ENCODE measurements at regions not wholly inside any gene's neighbourhood (a gene's known extent, or its start where the extent isn't known, plus 50 kb on each side); places are given as distances from the start of the nearest gene placed in this dataset.

GRCh38 chr18:76679945-76680344 is 142.4 kb upstream of the ZNF236 start:
- Histone ChIP-seq H3K9me3 (no peaks in the 10 kb centered on the region), H3K27ac (no peak overlapping the region), H3K27me3 (no peaks in the 10 kb centered on the region), H3K4me3 (ENCODE audit: low read depth in 1 of 2, low read length in 1 of 2) (no peak overlapping the region), H3K4me1 (ENCODE audit: control insufficient read depth in 1 of 2, insufficient read depth in 1 of 2, low read depth in 1 of 2, low read length in 1 of 2) (no peaks in the 10 kb centered on the region), H3K36me3 (no peaks in the 10 kb centered on the region)
- no peak for TF ChIP-seq CTCF (IDR thresholded peaks at IDR 0.05)

GRCh38 chr18:76679259-76679658 is 143.1 kb upstream of the ZNF236 start:
- TF ChIP-seq CTCF (IDR thresholded peaks at IDR 0.05), result no peak
- Histone ChIP-seq H3K27ac (no peak overlapping the region), H3K36me3 (no peaks in the 10 kb centered on the region), H3K4me1 (ENCODE audit: control insufficient read depth in 1 of 2, insufficient read depth in 1 of 2, low read depth in 1 of 2, low read length in 1 of 2) (no peaks in the 10 kb centered on the region), H3K27me3 (no peaks in the 10 kb centered on the region), H3K9me3 (no peaks in the 10 kb centered on the region), H3K4me3 (ENCODE audit: low read depth in 1 of 2, low read length in 1 of 2) (no peak overlapping the region)

- H3K27me3 ChIP-seq, result no peaks in the 10 kb centered on the region
- no peaks in the 10 kb centered on the region for H3K4me1 ChIP-seq (ENCODE audit: control insufficient read depth in 1 of 2, insufficient read depth in 1 of 2, low read depth in 1 of 2, low read length in 1 of 2)
- H3K9me3 ChIP-seq, result no peaks in the 10 kb centered on the region
- H3K27ac ChIP-seq, result no peak overlapping the region
- TF ChIP-seq CTCF (IDR thresholded peaks at IDR 0.05), result no peak
- no peak overlapping the region for H3K4me3 ChIP-seq (ENCODE audit: low read depth in 1 of 2, low read length in 1 of 2)
- no peaks in the 10 kb centered on the region for H3K36me3 ChIP-seq
Observed at GRCh38 chr18:76678248-76678647, 144.1 kb upstream of the ZNF236 start.

GRCh38 chr18:76674596-76674995 is 147.8 kb upstream of the ZNF236 start:
- Histone ChIP-seq H3K4me1 (ENCODE audit: control insufficient read depth in 1 of 2, insufficient read depth in 1 of 2, low read depth in 1 of 2, low read length in 1 of 2) (no peaks in the 10 kb centered on the region), H3K9me3 (no peaks in the 10 kb centered on the region), H3K27me3 (no peaks in the 10 kb centered on the region), H3K27ac (no peak overlapping the region), H3K36me3 (no peaks in the 10 kb centered on the region), H3K4me3 (ENCODE audit: low read depth in 1 of 2, low read length in 1 of 2) (no peak overlapping the region)
- TF ChIP-seq CTCF (IDR thresholded peaks at IDR 0.05), result no peak

GRCh38 chr18:76673281-76674185 is 148.8 kb upstream of the ZNF236 start:
- no peak for TF ChIP-seq CTCF (IDR thresholded peaks at IDR 0.05)
- Histone ChIP-seq H3K36me3 (no peaks in the 10 kb centered on the region), H3K27ac (no peak overlapping the region), H3K4me1 (ENCODE audit: control insufficient read depth in 1 of 2, insufficient read depth in 1 of 2, low read depth in 1 of 2, low read length in 1 of 2) (no peaks in the 10 kb centered on the region), H3K9me3 (no peaks in the 10 kb centered on the region), H3K4me3 (ENCODE audit: low read depth in 1 of 2, low read length in 1 of 2) (no peak overlapping the region), H3K27me3 (no peaks in the 10 kb centered on the region)
